HG03196 (cell line): ENCODE measurements at regions not wholly inside any gene's neighbourhood (a gene's known extent, or its start where the extent isn't known, plus 50 kb on each side); places are given as distances from the start of the nearest gene placed in this dataset.

Experiments used
- ATAC-seq: cut with Tn5 transposase; IDR thresholded peaks from one replicate; pipeline ENCODE4 v1.9.1; 2021; ENCODE audit not compliant: unreplicated experiment

DNA sequence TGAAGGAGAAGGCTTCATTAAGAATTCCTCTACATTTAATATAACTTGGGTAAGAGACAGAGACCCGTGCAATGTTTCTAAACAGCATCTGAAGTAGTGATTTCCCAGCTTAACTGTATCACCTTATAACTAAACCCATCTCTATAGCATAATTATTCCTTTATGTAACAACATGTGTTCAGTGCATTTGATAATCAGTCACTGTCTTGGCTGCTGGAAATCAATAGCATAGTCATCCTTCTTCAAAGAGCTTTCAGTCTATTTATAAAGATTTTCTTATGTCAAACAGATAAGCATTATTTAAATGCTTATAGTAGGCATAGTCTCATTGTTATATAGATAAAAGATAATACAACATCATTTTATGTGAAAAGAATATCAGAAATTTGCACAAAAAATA lies 80.1 kb upstream of the TYRP1 start:
- ATAC-seq = no peak

GRCh38 chr9:12614488-12614887 lies 78.7 kb upstream of the TYRP1 start:
- ATAC-seq = no peak

GRCh38 chr9:12618956-12619355 lies 74.2 kb upstream of the TYRP1 start:
- ATAC-seq = no peak

DNA sequence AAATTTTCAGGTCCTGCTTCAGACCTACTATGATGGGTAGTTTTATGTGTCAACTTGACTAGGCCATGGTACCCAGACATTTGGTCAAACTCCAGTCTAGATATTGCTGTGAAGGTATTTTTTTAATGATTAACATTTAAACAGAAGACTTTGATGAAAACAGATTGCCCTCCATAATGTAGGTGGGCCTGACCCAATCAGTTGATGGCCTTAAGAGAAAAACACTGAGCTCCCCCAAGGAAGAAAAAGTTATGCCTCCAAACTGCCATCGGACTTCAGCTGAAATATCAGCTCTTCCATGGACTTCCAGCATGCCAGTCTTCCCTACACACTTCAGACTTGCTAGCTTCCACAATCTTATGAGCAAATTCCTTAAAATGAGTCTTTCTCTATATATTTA lies 67.3 kb upstream of the TYRP1 start:
- ATAC-seq = no peak

DNA sequence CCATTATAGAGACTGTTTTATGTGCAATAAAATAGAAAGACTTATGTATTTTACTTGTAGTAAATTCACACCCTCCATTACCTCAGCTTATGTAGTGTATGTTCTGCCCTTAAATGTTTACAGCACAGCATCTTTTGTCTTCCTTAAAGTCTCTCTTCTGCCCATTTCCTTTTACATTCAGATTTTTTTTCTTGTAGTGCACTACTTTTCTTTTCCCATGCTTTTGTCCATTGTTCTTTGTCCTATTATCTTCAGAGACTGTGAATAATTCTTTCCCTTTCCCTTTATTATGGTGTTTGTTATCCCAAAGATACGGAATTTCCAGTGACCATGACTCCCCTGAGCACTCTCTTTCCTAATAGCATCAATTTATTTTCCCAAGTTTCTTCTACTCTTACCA lies 66.1 kb upstream of the TYRP1 start:
- no peak for ATAC-seq

- no peak for ATAC-seq
Observed at GRCh38 chr9:12628546-12628945, 64.6 kb upstream of the TYRP1 start.

DNA sequence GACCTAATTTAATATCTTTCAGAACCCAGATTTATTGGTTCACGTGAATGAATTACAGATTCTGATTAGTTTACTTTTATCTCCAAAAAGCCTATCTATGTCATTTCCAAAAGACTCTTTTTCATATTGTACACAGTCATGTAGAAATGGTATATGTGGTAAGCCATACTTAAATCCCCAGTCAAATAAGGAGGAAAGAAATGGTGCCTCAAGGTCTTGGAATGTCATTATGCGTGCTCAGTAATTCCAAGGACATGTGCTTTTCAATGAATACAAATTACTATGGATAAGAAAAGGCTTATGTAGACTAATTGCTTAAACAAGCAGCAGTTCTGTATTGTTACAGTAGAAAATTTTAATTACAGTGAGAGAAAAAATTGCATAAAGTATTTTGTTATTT lies 64.1 kb upstream of the TYRP1 start:
- no peak for ATAC-seq

GRCh38 chr9:12631866-12632265 lies 61.3 kb upstream of the TYRP1 start:
- no peak for ATAC-seq

DNA sequence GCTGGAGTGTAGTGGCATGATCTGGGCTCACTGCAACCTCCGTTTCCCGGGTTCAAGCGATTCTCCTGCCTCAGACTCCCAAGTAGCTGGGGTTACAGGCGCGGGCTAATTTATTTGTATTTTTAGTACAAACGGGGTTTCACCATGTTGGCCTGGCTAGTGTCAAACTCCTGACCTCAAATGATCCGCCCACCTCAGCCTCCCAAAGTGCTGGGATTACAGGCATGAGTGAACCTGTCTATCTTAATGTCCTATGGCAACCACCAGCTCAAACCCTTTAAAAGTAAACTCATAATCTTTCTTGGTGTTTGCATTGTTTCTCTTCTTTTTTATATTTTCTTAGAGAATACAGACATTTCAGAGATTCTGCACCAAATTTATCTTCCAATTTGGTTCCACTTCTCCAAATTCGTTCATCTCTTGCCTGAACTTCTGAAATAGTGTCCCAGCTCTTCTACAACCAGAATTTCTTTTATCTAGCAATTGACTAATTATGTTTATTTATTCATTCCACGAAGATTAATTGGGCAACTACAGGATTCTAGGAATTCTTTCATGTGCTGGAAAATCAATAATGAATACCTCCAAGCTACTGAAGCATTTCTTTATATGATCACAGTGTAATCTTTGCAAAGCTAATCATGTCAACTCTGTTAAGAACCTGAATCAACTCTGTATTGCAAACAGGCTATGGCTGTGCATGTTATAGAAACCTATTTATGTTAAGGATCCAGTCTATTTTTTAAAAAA lies 60.0 kb upstream of the TYRP1 start:
- ATAC-seq = no peak

DNA sequence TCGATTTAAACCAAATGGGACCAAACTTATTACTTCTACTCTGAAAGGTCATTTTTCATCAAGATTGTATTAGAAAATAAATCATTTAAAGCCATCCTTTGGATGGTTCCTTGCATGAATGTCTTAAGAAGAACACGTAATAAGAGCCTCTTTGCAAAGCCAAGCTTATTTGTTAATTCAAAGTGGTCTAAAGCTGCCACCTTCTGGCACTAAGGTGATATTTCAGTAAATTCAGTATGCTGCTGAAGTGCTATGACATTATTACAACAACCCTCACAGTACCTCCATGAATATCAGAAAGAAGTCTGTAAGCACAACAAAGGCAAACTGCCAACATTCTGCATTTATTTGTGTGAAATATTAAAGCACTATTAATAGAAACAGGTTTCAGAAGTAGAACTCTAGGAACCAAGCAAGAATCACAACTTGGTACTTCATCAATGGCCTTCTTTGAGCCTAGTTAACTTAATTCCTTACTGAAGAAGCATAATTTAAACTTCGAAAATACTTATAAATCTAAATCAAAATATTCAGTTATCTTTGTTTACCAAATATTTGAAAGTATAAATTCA lies 53.1 kb upstream of the TYRP1 start:
- ATAC-seq = no peak

GRCh38 chr9:12640866-12641636 lies 52.1 kb upstream of the TYRP1 start:
- no peak for ATAC-seq
